NCI-H1105 (cell line): ENCODE measurements at regions not wholly inside any gene's neighbourhood (a gene's known extent, or its start where the extent isn't known, plus 50 kb on each side); places are given as distances from the start of the nearest gene placed in this dataset.
"Not testable (repeated sequence)": the region's sequence is repeated elsewhere in the genome, so short reads cannot be mapped to it uniquely, and the experiment has no call there.

ENCODE experiments used
- DNase-seq: peaks from one replicate; lab custom pipeline; 2025; lab: John Stamatoyannopoulos, UW

DNA sequence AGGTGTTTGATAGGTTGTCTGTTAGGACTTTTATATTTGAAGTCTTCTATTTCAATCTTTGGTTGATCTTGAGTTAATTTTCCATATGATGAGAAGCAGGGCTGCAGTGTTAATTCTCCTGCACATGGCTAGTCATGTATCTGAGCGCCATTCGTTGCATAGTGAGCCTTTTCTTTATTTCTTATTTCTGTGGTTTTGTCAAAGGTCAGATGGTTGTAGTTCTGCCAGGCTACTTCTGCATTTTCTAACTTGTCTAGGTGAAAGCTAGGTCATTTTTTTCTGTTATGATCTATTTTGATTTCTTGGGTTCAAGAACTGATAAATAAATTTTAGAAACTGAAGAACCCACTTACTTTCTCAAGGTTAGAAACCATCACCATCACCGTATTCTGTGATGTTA lies 56.7 kb downstream of the CCDC74A start:
- no peak for DNase-seq

DNA sequence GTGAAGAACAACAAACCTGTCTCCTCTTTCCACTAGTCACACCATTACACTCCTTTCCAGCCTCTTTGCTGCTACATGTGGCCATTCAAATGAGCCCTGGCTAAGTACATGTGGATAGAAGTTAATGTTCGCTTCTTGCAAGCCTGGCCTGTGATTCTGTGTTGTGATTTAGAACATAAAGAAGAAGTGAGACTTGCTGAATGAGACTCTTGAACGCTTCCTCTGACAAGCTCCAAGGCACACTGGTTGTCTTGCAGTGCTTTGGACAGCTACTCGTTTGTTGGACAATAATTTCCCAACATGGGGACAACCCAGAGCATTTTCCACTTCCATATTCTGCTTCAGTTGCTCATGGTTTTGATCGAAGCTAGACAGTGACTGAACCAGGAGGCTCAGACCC lies 57.3 kb downstream of the CCDC74A start:
- no peak for DNase-seq

DNA sequence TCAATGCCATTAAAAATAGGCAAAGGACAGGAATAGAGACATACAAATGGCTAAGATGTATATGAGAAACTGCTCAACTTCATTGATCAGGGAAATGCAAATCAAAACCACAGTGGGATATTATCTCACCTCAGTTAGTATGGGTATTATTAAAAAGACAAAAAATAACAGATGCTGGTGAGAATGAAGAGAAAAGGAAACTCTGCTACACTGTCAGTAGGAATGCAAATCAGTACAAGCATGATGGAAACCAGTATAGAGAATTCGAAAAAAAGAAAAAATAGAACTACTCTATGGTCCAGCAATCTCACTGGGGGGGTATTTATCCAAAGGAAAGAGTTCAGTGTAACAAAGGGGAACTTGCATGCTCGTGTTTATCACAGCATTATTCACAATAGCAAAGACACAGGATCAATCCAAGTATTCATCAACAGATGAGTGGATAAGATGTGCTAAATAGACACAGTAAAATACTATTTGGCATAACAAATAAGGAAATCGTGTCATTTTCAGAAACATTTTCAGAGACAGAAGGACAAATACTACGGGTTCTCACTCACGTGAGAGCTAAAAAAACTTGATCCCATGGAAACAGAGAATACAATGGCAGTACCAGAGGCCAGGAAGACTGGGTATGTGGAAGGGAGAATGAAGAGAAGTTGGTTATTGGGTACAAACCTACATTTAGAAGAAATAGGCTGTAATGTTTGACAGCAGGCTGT lies 60.6 kb downstream of the CCDC74A start:
- DNase-seq: no peak

DNA sequence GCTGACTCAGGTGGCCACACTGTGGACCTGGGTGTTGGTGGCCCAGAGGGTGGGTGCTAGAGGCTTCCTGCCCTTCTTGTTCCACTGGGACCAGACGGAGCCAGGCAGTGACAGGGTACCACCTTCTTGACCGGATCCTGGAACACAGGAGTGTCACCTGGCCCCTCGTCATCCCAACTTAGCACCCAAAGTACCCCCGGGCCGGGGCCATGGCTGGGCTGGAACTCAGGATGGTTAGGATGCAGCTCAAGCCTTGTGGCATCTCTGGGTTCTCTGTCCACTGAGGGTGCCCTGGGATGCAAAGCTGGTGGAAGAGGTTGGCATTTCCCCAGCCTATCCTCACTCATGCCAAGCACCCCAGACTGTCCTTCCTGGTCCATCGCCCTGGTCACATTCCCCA lies 61.4 kb downstream of the CCDC74A start:
- not testable (repeated sequence) for DNase-seq

DNA sequence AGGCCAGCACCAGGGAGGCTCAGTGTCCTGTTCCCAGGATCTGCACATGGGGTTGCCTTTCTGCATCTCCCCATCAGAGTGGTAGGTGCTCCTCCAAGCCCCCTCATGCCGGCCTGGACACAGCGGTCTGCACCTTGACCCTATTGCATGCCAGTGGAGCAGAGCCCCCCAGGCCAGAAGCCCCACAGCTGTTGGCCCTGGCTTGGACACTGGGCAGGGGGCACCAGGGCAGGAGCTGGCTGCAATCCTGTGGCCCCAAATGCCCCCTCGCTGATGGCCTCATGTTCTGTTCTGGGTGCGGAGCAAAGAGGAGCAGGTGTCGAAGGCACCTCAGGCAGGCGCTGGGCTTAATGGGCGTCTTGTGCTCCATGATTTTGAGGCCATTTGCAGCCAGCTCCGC lies 62.7 kb downstream of the CCDC74A start:
- DNase-seq: no peak

DNA sequence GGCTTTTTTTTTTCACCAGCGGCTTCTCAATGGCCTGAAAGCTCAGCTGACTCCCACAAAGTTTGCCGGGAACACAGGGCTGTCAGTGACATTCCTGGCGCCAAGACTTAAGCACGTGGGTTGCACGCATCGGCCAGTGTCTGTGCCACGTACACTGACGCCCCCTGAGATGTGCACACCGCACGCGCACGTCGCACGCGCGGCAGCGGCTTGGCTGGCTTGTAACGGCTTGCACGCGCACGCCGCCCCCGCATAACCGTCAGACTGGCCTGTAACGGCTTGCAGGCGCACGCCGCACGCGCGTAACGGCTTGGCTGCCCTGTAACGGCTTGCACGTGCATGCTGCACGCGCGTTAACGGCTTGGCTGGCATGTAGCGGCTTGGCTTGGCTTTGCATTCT lies 63.2 kb downstream of the CCDC74A start:
- DNase-seq: no peak

DNA sequence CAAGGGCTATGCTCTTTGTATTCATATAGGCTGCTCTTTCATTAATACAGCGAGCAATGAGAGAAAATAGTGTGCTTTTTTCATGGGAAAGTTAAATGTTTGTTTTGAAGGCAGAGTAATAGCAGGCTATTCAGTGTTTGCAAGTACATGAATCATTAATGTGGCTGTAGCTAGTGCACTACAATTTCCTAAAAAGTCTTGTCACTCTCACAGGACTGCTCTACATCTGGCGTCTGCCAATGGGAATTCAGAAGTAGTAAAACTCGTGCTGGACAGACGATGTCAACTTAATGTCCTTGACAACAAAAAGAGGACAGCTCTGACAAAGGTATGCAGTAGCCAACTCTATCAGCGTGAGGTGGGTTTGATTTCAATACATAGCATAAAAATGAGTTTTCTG lies 68.9 kb downstream of the CCDC74A start:
- DNase-seq: not testable (repeated sequence)

DNA sequence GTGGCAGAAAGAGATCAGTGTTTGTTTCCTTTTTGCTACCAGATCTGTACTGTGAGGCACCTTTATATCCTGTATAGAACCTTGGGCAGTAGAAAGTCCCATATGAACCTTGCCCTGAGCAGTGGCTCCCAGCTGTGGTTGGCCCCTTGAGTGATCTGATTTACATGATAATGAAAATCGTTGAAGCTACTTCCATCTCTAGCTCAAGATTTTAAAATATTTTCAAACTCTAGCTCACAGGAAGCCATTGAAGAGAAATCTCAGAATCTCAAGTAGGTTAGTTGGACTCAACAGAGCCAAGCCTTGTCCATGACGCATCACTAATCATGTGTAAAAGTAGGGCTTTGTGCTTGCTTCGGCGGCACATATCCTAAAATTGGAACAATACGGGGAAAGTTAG lies 74.8 kb downstream of the CCDC74A start:
- DNase-seq: not testable (repeated sequence)

DNA sequence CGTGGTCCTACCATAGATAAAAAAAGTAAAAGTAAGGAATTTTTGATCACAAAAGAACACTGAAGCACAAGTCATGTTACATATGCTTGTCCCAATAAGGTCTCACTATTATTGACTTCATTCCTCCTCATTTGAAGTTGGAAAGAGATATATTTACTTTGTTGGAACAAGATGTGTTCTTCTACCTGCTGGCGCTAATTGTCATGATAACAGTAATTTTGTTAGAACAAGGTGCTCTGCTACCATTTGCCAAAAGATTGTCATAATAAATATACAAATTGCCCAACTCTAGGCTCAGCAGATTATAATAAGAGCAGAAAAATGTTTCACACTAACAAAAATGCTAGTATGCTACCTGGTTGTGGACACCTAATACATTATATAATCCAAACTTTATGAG lies 77.0 kb downstream of the CCDC74A start:
- DNase-seq: not testable (repeated sequence)

DNA sequence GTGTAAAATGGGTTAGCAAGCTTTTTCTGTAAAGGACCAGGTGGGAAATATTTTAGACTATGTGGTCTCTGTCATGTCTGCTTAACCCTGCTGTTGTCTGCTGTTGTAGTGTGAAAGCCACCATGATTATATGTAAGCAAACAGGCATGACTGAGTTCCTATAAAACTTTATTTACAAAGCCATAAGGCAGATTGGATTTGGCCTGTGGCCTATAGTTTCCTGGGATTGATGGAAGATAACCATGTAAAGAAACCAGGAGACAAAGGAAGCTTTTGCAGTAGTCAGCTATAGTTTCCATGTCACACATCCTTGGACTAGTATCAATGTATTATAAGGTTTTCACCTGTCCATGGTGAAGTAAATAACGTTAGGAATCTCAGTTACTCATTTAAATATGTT lies 78.7 kb downstream of the CCDC74A start:
- not testable (repeated sequence) for DNase-seq

DNA sequence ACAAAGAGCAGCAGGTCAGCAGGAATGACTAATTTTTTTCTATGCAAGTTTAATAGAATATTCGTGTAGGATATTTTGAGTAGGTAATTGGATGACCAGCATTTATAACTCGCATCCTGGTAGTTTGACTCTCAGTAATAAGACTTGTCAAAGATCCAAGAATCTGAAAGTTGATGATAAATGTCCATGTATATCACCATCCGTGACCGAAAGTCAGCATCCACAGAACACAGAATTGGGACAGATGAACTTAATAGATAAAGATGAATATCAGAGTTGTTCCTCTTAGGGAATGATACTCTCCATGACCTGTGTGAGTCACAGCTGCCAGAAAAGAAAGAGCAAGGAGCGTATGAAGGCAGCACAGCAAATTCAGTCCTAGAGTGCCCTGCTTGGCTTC lies 79.4 kb downstream of the CCDC74A start:
- DNase-seq: not testable (repeated sequence)

DNA sequence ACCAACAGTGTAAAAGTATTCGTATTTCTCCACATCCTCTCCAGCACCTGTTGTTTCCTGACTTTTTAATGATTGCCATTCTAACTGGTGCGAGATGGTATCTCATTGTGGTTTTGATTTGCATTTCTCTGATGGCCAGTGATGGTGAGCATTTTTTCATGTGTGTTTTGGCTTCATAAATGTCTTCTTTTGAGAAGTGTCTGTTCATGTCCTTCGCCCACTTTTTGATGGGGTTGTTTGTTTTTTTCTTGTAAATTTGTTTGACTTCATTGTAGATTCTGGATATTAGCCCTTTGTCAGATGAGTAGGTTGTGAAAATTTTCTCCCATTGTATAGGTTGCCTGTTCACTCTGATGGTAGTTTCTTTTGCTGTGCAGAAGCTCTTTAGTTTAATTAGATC lies 86.9 kb downstream of the CCDC74A start:
- not testable (repeated sequence) for DNase-seq

DNA sequence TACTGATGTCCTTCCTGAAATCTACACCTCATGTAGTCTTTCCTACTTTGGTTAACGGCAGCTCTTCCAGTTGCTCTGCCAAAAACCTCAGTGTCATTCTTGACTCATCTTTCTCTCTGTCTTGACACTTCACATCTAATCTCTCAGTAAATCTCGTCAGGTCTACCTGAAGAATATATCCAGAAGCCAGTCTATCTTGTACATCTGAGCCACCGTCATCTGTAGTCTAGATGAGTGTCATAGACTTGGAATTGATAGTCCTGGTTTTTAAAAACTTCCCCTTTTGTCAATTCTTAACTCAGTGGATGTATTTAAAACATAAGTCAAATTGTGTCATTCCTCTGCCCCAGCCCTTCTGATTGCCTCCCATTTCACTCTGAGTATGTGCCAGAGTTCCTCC lies 90.6 kb downstream of the CCDC74A start:
- not testable (repeated sequence) for DNase-seq

DNA sequence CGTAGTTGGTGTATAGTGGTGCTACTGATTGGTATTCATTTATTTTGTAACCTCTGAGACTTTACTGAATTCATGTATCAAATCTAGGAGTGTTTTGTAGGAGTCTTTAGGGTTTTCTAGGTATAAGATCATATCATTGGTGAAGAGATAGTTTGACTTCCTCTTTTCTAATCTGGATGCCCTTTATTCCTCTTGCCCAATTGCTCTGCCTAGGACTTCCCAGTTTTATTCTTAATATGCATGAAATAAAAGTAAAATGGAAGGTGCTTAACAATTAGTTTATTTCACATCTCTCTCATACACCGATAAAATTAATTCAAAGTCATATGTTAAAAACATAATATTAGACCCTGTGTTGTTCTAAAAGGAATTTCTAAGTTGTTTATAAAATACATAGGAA lies 95.2 kb downstream of the CCDC74A start:
- DNase-seq: not testable (repeated sequence)

DNA sequence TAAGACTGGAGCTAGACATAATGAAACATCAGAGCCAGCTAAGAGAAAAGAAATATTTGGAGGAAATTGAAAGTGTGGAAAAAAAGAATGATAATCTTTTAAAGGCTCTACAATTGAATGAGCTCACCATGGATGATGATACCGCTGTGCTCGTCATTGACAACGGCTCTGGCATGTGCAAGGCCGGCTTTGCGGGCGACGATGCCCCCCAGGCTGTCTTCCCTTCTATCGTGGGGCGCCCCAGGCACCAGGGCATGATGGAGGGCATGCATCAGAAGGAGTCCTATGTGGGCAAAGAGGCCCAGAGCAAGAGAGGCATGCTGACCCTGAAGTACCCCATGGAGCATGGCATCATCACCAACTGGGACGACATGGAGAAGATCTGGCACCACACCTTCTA lies 98.3 kb downstream of the CCDC74A start:
- DNase-seq: not testable (repeated sequence)

DNA sequence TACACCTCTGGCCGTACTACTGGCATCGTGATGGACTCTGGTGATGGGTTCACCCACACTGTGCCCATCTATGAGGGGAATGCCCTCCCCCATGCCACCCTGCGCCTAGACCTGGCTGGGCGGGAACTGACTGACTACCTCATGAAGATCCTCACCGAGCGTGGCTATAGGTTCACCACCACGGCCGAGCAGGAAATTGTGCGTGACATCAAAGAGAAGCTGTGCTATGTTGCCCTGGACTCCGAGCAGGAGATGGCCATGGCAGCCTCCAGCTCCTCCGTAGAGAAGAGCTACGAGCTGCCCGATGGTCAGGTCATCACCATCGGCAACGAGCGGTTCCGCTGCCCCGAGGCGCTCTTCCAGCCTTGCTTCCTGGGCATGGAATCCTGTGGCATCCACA lies 98.9 kb downstream of the CCDC74A start:
- not testable (repeated sequence) for DNase-seq

DNA sequence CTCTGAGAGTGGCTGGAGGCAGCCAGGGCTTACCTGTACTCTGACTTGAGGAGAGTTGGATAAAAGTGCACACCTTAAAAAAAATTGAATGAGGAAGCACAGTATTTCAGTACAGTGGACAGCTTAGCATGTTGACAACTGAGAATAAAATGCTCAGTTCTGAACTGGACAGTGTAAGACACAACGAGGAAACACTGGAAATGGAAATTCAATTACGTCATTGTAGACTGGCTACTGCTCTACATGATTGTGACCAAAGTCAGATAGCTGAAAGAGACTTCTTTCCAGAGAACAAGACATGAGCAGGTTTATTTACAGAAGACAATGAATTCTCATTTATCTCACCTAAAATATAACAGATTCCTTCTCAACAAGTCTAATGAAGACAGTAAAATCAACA lies 100.1 kb downstream of the CCDC74A start:
- not testable (repeated sequence) for DNase-seq

DNA sequence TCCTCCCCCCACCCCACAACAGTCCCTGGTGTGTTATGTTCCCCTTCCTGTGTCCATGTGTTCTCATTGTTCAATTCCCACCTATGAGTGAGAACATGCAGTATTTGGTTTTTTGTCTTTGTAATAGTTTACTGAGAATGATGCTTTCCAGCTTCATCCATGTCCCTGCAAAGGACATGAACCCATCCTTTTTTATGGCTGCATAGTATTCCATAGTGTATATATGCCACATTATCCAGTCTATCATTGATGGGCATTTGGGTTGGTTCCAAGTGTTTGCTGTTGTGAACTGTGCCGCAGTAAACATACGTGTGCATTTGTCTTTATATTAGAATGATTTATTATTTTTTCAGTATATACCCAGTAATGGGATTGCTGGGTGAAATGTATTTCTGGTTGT lies 104.0 kb downstream of the CCDC74A start:
- DNase-seq: not testable (repeated sequence)

DNA sequence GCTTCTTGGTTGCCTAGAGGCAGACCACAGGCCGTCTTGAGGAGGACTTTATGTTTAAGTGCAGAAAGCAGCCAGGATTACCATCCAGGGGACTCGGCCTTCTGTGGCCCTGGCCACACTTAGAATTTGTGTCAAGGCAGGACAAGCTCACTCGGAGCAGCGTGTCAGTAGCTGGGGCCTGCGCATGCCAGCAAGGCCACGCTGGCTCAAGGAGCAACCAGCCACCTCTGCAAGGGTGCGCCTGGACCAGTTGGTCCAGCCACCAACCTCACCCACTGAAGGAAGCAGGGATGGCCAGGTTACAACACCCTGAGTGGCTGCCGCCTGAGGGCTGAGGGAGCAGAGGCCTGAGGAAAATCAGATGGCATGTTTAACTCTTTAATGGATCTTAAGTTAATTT lies 105.7 kb downstream of the CCDC74A start:
- not testable (repeated sequence) for DNase-seq

DNA sequence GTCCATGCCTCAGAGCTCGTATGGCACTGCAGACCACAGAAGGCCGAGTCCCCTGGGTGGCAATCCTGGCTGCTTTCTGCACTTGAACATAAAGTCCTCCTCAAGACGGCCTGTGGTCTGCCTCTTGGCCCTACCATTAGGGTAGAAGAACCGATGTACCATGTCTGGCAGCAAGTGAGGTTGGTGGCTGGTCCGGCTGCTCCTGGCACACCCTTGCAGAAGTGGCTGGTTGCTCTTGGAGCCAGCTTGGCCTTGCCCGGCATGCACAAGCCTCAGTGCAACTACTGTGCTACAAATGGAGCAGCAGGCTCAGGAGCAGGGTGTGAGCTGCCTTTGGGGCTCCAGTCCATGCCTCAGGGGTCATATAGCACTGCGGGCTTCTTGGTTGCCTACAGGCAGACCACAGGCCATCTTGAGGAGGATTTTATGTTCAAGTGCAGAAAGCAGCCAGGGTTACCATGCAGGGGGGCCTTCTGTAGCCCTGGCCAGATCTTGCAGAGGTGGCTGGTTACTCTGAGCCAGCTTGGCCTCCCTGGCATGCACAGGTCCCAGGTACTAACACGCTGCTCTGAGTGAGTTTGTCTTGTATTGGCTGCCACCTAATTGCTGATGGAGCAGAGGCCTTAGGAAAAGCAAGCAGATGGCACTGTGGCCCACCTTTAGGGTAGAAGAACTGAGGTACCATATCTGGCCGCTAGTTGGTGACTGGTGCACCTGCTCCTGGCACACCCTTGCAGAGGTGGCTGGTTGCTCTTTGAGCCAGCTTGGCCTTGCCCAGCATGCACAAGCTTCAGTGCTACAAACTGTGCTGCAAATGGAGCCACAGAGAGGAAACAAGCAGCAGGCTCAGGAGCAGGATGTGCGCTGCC lies 106.4 kb downstream of the CCDC74A start:
- not testable (repeated sequence) for DNase-seq

DNA sequence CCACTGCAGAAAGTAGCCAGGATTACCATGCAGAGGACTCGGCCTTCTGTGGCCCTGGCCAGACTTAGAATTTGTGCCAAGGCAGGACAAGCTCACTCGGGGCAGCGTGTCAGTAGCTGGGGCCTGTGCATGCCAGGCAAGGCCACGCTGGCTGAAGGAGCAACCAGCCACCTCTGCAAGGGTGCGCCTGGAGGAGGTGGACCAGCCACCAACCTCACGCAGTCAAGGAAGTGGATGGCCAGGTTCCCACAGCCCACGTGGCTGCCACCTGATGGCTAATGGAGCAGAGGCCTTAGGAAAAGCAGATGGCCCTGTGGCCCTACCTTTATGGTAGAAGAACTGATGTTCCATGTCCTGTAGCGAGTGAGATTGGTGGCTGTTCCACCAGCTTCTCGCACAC lies 107.9 kb downstream of the CCDC74A start:
- no peak for DNase-seq

DNA sequence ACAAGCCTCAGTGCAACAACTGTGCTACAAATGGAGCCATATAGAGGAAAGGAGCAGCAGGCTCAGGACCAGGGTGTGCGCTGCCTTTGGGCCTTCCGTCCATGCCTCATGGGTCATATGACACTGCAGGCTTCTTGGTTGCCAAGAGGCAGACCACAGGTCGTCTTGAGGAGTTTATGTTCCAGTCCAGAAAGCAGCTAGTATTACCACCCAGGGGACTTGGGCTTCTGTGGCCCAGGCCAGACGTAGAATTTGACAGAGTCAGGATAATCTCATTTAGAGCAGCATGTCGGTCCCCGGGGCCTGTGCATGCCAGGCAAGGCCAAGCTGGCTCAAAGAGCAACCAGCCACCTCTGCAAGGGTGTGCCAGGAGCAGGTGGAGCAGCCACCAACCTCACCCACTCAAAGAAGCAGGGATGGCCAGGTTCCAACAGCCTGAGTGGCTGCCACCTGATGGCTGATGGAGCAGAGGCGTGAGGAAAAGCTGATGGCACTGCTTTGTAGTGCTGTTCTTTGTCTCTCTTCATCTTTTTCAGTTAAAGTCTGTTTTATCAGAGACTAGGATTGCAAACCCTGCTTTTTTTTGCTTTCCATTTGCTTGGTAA lies 109.1 kb downstream of the CCDC74A start:
- DNase-seq: peak; percentile 25
